ENCODE measurements at regions not wholly inside any gene's neighbourhood (a gene's known extent, or its start where the extent isn't known, plus 50 kb on each side); places are given as distances from the start of the nearest gene placed in this dataset.
"Not testable (repeated sequence)": the region's sequence is repeated elsewhere in the genome, so short reads cannot be mapped to it uniquely, and the experiment has no call there.

- no peak for DNase-seq (ENCODE audit: low read depth)
- no peak for TF ChIP-seq CTCF (IDR thresholded peaks at IDR 0.05; ENCODE audit: insufficient read depth, low read depth, low read length, missing control alignments)
- H3K4me3 ChIP-seq (ENCODE audit: low read depth, low read length) = no peak overlapping the region
Measured at GRCh38 chr13:66089711-66090110, 1140.4 kb downstream of the PCDH9 start.

- no peak for DNase-seq (ENCODE audit: low read depth)
- TF ChIP-seq CTCF (IDR thresholded peaks at IDR 0.05; ENCODE audit: insufficient read depth, low read depth, low read length, missing control alignments) = no peak
- no peak overlapping the region for H3K4me3 ChIP-seq (ENCODE audit: low read depth, low read length)
Measured at GRCh38 chr13:66087269-66087710, 1142.8 kb downstream of the PCDH9 start.

GRCh38 chr13:66077132-66077689 is 1152.9 kb downstream of the PCDH9 start:
- no peak for TF ChIP-seq CTCF (IDR thresholded peaks at IDR 0.05; ENCODE audit: insufficient read depth, low read depth, low read length, missing control alignments)
- DNase-seq (ENCODE audit: low read depth) = no peak
- H3K4me3 ChIP-seq (ENCODE audit: low read depth, low read length) = no peak overlapping the region

- DNase-seq (ENCODE audit: low read depth) = no peak
- no peak overlapping the region for H3K4me3 ChIP-seq (ENCODE audit: low read depth, low read length)
- TF ChIP-seq CTCF (IDR thresholded peaks at IDR 0.05; ENCODE audit: insufficient read depth, low read depth, low read length, missing control alignments) = no peak
Measured at GRCh38 chr13:66076417-66076816, 1153.7 kb downstream of the PCDH9 start.

GRCh38 chr13:66074018-66074615 is 1156.0 kb downstream of the PCDH9 start:
- H3K4me3 ChIP-seq (ENCODE audit: low read depth, low read length) = no peak overlapping the region
- no peak for TF ChIP-seq CTCF (IDR thresholded peaks at IDR 0.05; ENCODE audit: insufficient read depth, low read depth, low read length, missing control alignments)
- no peak for DNase-seq (ENCODE audit: low read depth)

- H3K4me3 ChIP-seq (ENCODE audit: low read depth, low read length); DNase-seq (ENCODE audit: low read depth): not testable (repeated sequence)
Measured at GRCh38 chr13:66072097-66072496, 1158.0 kb downstream of the PCDH9 start.

- no peak for DNase-seq (ENCODE audit: low read depth)
- no peak overlapping the region for H3K4me3 ChIP-seq (ENCODE audit: low read depth, low read length)
- TF ChIP-seq CTCF (IDR thresholded peaks at IDR 0.05; ENCODE audit: insufficient read depth, low read depth, low read length, missing control alignments) = no peak
Measured at GRCh38 chr13:66071608-66072007, 1158.5 kb downstream of the PCDH9 start.
